HepG2 (cell line): ENCODE measurements at regions not wholly inside any gene's neighbourhood (a gene's known extent, or its start where the extent isn't known, plus 50 kb on each side); places are given as distances from the start of the nearest gene placed in this dataset.

ENCODE experiments used
- ATAC-seq: fragments of 200-7000 bp; cut with Tn5 transposase; 3 replicates; pipeline ENCODE4 v1.9.1; 2020; ENCODE audit warnings: mild to moderate bottlenecking, moderate library complexity
- BruUV-seq: library from RNA; stranded (reverse); fragments of 400-500 nt; replicated peaks from 2 replicates; lab custom pipeline; 2021; lab: Mats Ljungman, UMichigan
- CTCF ChIA-PET: fragments of 300-600 bp; formaldehyde crosslinking; extraction: SDS; loops from one replicate; lab custom pipeline; 2021; ENCODE audit warnings: low total read pairs, inconsistent platforms, low intra/inter-chr PET ratio; lab: Yijun Ruan, JAX
- POLR2A ChIA-PET: fragments of 350-600 bp; sonication (Branson Sonifier 250); formaldehyde crosslinking; loops from one replicate; lab custom pipeline; 2020; ENCODE audit warnings: antibody characterized with exemption, inconsistent platforms; lab: Yijun Ruan, JAX
- DNase-seq: peaks from one replicate; pipeline ENCODE4 v3.0.0-alpha.2; 2015; ENCODE audit warnings: low spot score
- FAIRE-seq: peaks from 3 replicates; lab custom pipeline; 2011; peaks lifted over from hg19 to GRCh38; lab: Jason Lieb, UNC
- H2AFZ ChIP-seq: one replicate; pipeline ENCODE4 v1.6.1; 2011; ENCODE audit warnings: low read length, inconsistent platforms
- H3K27ac ChIP-seq: fragments of 300-600 bp; 3 replicates; pipeline ENCODE4 v1.8.0; 2011; ENCODE audit warnings: mixed run types, mild to moderate bottlenecking, mixed read lengths, low read length, inconsistent platforms; ENCODE audit not compliant: insufficient read depth; ENCODE audit errors: extremely low read length
- H3K27me3 ChIP-seq, 2 experiments: fragments of 200-600 bp in 1 of 2; 2 replicates in 1 of 2; 3 replicates in 1 of 2; pipeline versions ENCODE4 v1.6.0 to v1.8.0; 2011; ENCODE audit warnings: low read length in 2 of 2, mild to moderate bottlenecking in 2 of 2, moderate library complexity in 2 of 2, inconsistent platforms in 1 of 2; ENCODE audit not compliant: insufficient read depth in 2 of 2, control insufficient read depth in 1 of 2
- H3K36me3 ChIP-seq, 2 experiments: fragments of 200-600 bp in 1 of 2; replicated peaks in 1 of 2; 2 replicates in 1 of 2; 3 replicates in 1 of 2; pipeline versions ENCODE4 v1.5.1 to v1.8.0; 2011; ENCODE audit warnings: low read length in 2 of 2, inconsistent platforms in 1 of 2; ENCODE audit not compliant: insufficient read depth in 2 of 2, control insufficient read depth in 1 of 2
- H3K4me1 ChIP-seq: 2 replicates; pipeline ENCODE4 v1.5.1; 2012; ENCODE audit warnings: low read length, inconsistent platforms; ENCODE audit not compliant: insufficient read depth
- H3K4me2 ChIP-seq: 2 replicates; pipeline ENCODE4 v1.6.0; 2011; ENCODE audit warnings: low read depth, low read length, inconsistent platforms
- H3K4me3 ChIP-seq, 3 experiments: fragments of 200-600 bp in 1 of 3; sonication (generic), shearing (Covaris generic) in 1 of 3; replicated peaks in 1 of 3; 2 replicates each; pipeline ENCODE4 v1.5.1; 2011 to 2016; ENCODE audit warnings: low read length in 3 of 3, inconsistent platforms in 2 of 3, low read depth in 2 of 3, mild to moderate bottlenecking in 2 of 3, control low read depth in 1 of 3, mixed read lengths in 1 of 3; ENCODE audit not compliant: insufficient read depth in 1 of 3
- H3K79me2 ChIP-seq: one replicate; pipeline ENCODE4 v1.6.1; 2011; ENCODE audit warnings: low read length, inconsistent platforms; ENCODE audit not compliant: insufficient read depth
- H3K9ac ChIP-seq: 2 replicates; pipeline ENCODE4 v1.6.0; 2011; ENCODE audit warnings: mild to moderate bottlenecking, low read depth, low read length, inconsistent platforms; ENCODE audit not compliant: insufficient read depth
- H3K9me3 ChIP-seq: 2 replicates; pipeline ENCODE4 v1.5.1; 2012; ENCODE audit warnings: mild to moderate bottlenecking, low read length
- H4K20me1 ChIP-seq: 2 replicates; pipeline ENCODE4 v1.6.0; 2011; ENCODE audit warnings: inconsistent platforms, mild to moderate bottlenecking, low read length, moderate library complexity; ENCODE audit not compliant: insufficient read depth
- AGO1 ChIP-seq: fragments of 200-400 bp; formaldehyde crosslinking; IDR thresholded peaks from 2 replicates; pipeline ENCODE4 v1.6.1; 2017; ENCODE audit warnings: mild to moderate bottlenecking, low read depth, low read length, moderate library complexity; ENCODE audit not compliant: poor library complexity, severe bottlenecking
- CENPT ChIP-seq: sonication (generic); formaldehyde crosslinking; IDR thresholded peaks from 2 replicates; pipeline ENCODE4 v1.8.0; 2022; ENCODE audit warnings: low read depth, mild to moderate bottlenecking, moderate library complexity, missing genetic modification reagents
- CREB1 ChIP-seq, 2 experiments: fragments of 450-650 bp in 1 of 2; IDR thresholded peaks; 2 replicates each; pipeline ENCODE4 v1.6.1; 2016 to 2017; ENCODE audit warnings: control low read depth in 1 of 2, mild to moderate bottlenecking in 1 of 2, missing compliant biosample characterization in 1 of 2, missing genetic modification characterization in 1 of 2
- ETV6 ChIP-seq: sonication (generic); formaldehyde crosslinking; conservative IDR thresholded peaks from 2 replicates; pipeline ENCODE4 v1.4.0; 2020; ENCODE audit warnings: missing genetic modification reagents
- KDM1A ChIP-seq: IDR thresholded peaks from 2 replicates; pipeline ENCODE4 v1.6.1; 2016; ENCODE audit warnings: missing compliant biosample characterization
- NPAS2 ChIP-seq: sonication (generic); formaldehyde crosslinking; IDR thresholded peaks from 2 replicates; pipeline ENCODE4 v1.8.0; 2022; ENCODE audit warnings: mild to moderate bottlenecking, missing genetic modification reagents, borderline replicate concordance
- NR3C1 ChIP-seq: sonication (generic); formaldehyde crosslinking; IDR thresholded peaks from 2 replicates; pipeline ENCODE4 v1.4.0; 2020; ENCODE audit warnings: missing genetic modification reagents
- SRSF9 ChIP-seq: fragments of 200-400 bp; formaldehyde crosslinking; IDR thresholded peaks from 2 replicates; pipeline ENCODE4 v1.6.1; 2018; ENCODE audit warnings: borderline replicate concordance, mild to moderate bottlenecking, low read depth, low read length; ENCODE audit not compliant: insufficient read depth, poor library complexity, severe bottlenecking
- TAF15 ChIP-seq: fragments of 200-400 bp; formaldehyde crosslinking; IDR thresholded peaks from one replicate; pipeline ENCODE4 v1.6.1; 2018; ENCODE audit warnings: mild to moderate bottlenecking, low read depth, low read length; ENCODE audit not compliant: poor library complexity, severe bottlenecking
- TP53 ChIP-seq: sonication (generic); formaldehyde crosslinking; conservative IDR thresholded peaks from 2 replicates; pipeline ENCODE4 v1.4.0; 2020; ENCODE audit warnings: missing genetic modification reagents
- ZKSCAN1 ChIP-seq: fragments of 150-350 bp; IDR thresholded peaks from 2 replicates; pipeline ENCODE4 v1.6.1; 2014; ENCODE audit warnings: low read length
- WGBS: methylation state at CpG from one replicate; pipeline ENCODE4 v1.1.6; 2017; ENCODE audit warnings: low lambda C conversion rate; 5-methylcytosine and 5-hydroxymethylcytosine counted together
- in situ Hi-C: cut with HindIII; loops from 2 replicates; pipeline ENCODE4 v1.10.0; 2017; ENCODE audit warnings: low pct_unique_long_range_greater_than_20kb; ENCODE audit not compliant: extremely low pct_ligation_motif_present
- intact Hi-C: fragments of 100-400 bp; cut with micrococcal nuclease; formaldehyde crosslinking; loops from one replicate; pipeline ENCODE4 v1.10.0; 2022; ENCODE audit not compliant: unreplicated experiment
- TF ChIP-seq, protein P1 (sequence below): sonication (generic); formaldehyde crosslinking; IDR thresholded peaks from 2 replicates; pipeline ENCODE4 v1.5.0; 2020; ENCODE audit warnings: missing genetic modification reagents, mild to moderate bottlenecking, borderline replicate concordance
- TF ChIP-seq, protein P2 (sequence below): sonication (generic); formaldehyde crosslinking; IDR thresholded peaks from 2 replicates; pipeline ENCODE4 v1.5.1; 2020; ENCODE audit warnings: missing genetic modification reagents, mild to moderate bottlenecking, borderline replicate concordance
- TF ChIP-seq, protein P3 (sequence below): sonication (generic); formaldehyde crosslinking; IDR thresholded peaks from 2 replicates; pipeline ENCODE4 v1.4.0; 2020; ENCODE audit warnings: missing genetic modification reagents, borderline replicate concordance

DNA sequence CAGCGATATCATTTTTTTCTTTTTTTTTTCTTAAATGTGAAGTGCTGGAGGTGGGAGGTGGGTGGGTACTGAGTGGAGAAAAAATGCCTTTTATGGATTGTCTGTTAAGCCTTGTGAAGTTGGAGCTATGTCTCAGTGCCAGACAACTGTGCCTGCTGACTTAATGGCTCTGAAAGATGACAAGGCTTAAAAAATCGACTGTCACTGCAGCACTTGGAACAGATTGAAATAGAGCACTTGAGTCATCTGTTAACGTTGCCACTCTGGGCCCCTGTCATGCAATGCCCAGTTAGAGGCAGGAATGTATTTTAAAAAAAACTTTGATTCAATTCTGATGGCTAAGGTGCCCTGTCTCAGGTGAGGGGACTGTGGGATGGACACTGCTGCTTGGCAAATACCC lies 108.2 kb upstream of the HS3ST2 start:
- FAIRE-seq (no peak), DNase-seq (no peak), ATAC-seq (no peak)
- Histone ChIP-seq H3K79me2 (no peaks in the 10 kb centered on the region), H3K36me3 (no peaks in the 10 kb centered on the region), H3K4me1 (no peaks in the 10 kb centered on the region), H3K9ac (no peak overlapping the region), H2AFZ (no peak overlapping the region), H3K27me3 (peaks cover 2 to 7% of the 10 kb centered on the region in 2 experiments; a peak in 1 of 5 replicates), H3K27ac (no peak overlapping the region), H4K20me1 (no peaks in the 10 kb centered on the region), H3K9me3 (no peaks in the 10 kb centered on the region; the same call in 1 of the 2 replicates), H3K4me3 (no peak overlapping the region), H3K4me2 (no peak overlapping the region)
- ChIA-PET POLR2A (no interaction called here), CTCF (no interaction called here)
- intact Hi-C loops (no loop called here), in situ Hi-C loops (no loop called here)
- no TSS peak for BruUV-seq
- 2% methylated on average over 3 of the region's 3 CpGs for WGBS
- TF ChIP-seq TP53 (CRISPR knock-in tag) (no peak), TAF15 (no peak)
- TF ChIP-seq, protein P1, sequence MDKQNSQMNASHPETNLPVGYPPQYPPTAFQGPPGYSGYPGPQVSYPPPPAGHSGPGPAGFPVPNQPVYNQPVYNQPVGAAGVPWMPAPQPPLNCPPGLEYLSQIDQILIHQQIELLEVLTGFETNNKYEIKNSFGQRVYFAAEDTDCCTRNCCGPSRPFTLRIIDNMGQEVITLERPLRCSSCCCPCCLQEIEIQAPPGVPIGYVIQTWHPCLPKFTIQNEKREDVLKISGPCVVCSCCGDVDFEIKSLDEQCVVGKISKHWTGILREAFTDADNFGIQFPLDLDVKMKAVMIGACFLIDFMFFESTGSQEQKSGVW: no peak

DNA sequence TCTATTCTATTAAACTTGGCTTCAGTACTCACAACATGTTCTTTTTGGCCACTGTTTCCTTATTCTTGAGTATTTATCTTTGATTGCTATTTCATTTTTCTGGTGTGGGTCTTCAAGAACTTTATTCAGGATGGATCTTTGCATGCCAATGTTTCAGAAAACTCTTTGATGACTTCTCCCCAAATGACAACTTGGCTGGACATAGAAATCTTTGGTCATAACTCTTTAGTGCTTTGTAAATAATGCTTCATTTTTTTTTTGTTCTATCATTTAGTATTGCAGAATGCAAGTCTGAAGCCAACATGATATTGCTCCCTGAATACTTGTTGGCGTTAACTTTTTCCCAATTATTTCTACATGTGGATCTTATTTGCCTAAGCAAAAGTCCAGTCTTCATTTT lies 103.6 kb upstream of the HS3ST2 start:
- Histone ChIP-seq H3K79me2 (no peaks in the 10 kb centered on the region), H3K9me3 (peaks cover 32% of the 10 kb centered on the region), H3K4me3 (no peak overlapping the region), H4K20me1 (no peaks in the 10 kb centered on the region), H3K27me3 (no peaks in the 10 kb centered on the region), H3K9ac (no peak overlapping the region), H3K36me3 (no peaks in the 10 kb centered on the region), H3K27ac (no peak overlapping the region), H3K4me1 (no peaks in the 10 kb centered on the region), H3K4me2 (no peak overlapping the region), H2AFZ (no peak overlapping the region)
- WGBS: 3% methylated on average over 1 of the region's 1 CpG
- no TSS peak for BruUV-seq
- DNase-seq (no peak), ATAC-seq (no peak), FAIRE-seq (no peak)
- intact Hi-C loops (no loop called here), in situ Hi-C loops (no loop called here)
- CTCF ChIA-PET: no interaction called here
- POLR2A ChIA-PET: no interaction called here
- TF ChIP-seq KDM1A (CRISPR knock-in tag) (no peak), ZKSCAN1 (no peak), NR3C1 (CRISPR knock-in tag) (no peak), CREB1 (IDR thresholded peaks at IDR 0.05) (no peak), CREB1 (CRISPR knock-in tag; IDR thresholded peaks at IDR 0.05) (no peak), CENPT (no peak), AGO1 (no peak), NPAS2 (CRISPR knock-in tag) (no peak), ETV6 (CRISPR knock-in tag) (no peak), SRSF9 (no peak)
- TF ChIP-seq, protein P2, sequence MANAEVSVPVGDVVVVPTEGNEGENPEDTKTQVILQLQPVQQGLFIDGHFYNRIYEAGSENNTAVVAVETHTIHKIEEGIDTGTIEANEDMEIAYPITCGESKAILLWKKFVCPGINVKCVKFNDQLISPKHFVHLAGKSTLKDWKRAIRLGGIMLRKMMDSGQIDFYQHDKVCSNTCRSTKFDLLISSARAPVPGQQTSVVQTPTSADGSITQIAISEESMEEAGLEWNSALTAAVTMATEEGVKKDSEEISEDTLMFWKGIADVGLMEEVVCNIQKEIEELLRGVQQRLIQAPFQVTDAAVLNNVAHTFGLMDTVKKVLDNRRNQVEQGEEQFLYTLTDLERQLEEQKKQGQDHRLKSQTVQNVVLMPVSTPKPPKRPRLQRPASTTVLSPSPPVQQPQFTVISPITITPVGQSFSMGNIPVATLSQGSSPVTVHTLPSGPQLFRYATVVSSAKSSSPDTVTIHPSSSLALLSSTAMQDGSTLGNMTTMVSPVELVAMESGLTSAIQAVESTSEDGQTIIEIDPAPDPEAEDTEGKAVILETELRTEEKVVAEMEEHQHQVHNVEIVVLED (CRISPR knock-in tag): no peak
- TF ChIP-seq, protein P3, sequence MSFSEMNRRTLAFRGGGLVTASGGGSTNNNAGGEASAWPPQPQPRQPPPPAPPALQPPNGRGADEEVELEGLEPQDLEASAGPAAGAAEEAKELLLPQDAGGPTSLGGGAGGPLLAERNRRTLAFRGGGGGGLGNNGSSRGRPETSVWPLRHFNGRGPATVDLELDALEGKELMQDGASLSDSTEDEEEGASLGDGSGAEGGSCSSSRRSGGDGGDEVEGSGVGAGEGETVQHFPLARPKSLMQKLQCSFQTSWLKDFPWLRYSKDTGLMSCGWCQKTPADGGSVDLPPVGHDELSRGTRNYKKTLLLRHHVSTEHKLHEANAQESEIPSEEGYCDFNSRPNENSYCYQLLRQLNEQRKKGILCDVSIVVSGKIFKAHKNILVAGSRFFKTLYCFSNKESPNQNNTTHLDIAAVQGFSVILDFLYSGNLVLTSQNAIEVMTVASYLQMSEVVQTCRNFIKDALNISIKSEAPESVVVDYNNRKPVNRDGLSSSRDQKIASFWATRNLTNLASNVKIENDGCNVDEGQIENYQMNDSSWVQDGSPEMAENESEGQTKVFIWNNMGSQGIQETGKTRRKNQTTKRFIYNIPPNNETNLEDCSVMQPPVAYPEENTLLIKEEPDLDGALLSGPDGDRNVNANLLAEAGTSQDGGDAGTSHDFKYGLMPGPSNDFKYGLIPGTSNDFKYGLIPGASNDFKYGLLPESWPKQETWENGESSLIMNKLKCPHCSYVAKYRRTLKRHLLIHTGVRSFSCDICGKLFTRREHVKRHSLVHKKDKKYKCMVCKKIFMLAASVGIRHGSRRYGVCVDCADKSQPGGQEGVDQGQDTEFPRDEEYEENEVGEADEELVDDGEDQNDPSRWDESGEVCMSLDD (CRISPR knock-in tag): no peak
